GM12878 (cell line): ENCODE measurements at regions not wholly inside any gene's neighbourhood (a gene's known extent, or its start where the extent isn't known, plus 50 kb on each side); places are given as distances from the start of the nearest gene placed in this dataset.

Source experiments
- ATAC-seq: fragments of 200-7000 bp; cut with Tn5 transposase; 3 replicates; pipeline ENCODE4 v1.9.1; 2020; ENCODE audit warnings: mild to moderate bottlenecking, moderate library complexity
- BruUV-seq: library from RNA; stranded (reverse); fragments of 400-500 nt; replicated peaks from 2 replicates; lab custom pipeline; 2021; lab: Mats Ljungman, UMichigan
- CTCF ChIA-PET: fragments of 300-600 bp; sonication (Branson Sonifier 250); formaldehyde crosslinking; extraction: SDS; loops from one replicate; lab custom pipeline; 2021; ENCODE audit warnings: inconsistent platforms; lab: Yijun Ruan, JAX
- POLR2A ChIA-PET: fragments of 350-600 bp; formaldehyde crosslinking; extraction: SDS; loops from one replicate; lab custom pipeline; 2021; ENCODE audit warnings: inconsistent platforms; lab: Charles Lee
- RAD21 ChIA-PET: fragments of 300-600 bp; sonication (Branson Sonifier 250); formaldehyde crosslinking; loops from one replicate; lab custom pipeline; 2023; ENCODE audit warnings: antibody characterized with exemption; ENCODE audit not compliant: unreplicated experiment; lab: Charles Lee
- SMC1A ChIA-PET: fragments of 300-600 bp; sonication (Branson Sonifier 250); formaldehyde crosslinking; loops from one replicate; lab custom pipeline; 2023; ENCODE audit not compliant: unreplicated experiment, uncharacterized antibody; lab: Charles Lee
- DNase-seq: peaks from one replicate; pipeline ENCODE4 v3.0.0-alpha.2; 2011; ENCODE audit warnings: low read depth, low spot score
- FAIRE-seq: peaks from 3 replicates; lab custom pipeline; 2011; peaks lifted over from hg19 to GRCh38; lab: Jason Lieb, UNC
- H2AFZ ChIP-seq: 2 replicates; pipeline ENCODE4 v1.6.0; 2011; ENCODE audit warnings: low read depth, low read length, control low read depth; ENCODE audit not compliant: control insufficient read depth
- H3K27ac ChIP-seq: 2 replicates; pipeline ENCODE4 v1.5.1; 2011; ENCODE audit warnings: control low read depth; ENCODE audit not compliant: control insufficient read depth, insufficient read depth
- H3K27me3 ChIP-seq, 2 experiments: replicated peaks in 1 of 2; 2 replicates each; pipeline versions ENCODE4 v1.6.0 to v1.6.1; 2011; ENCODE audit warnings: low read length in 1 of 2; ENCODE audit not compliant: control insufficient read depth in 2 of 2, insufficient read depth in 2 of 2
- H3K36me3 ChIP-seq, 2 experiments: 2 replicates each; pipeline ENCODE4 v1.5.1; 2011; ENCODE audit warnings: low read length in 1 of 2; ENCODE audit not compliant: control insufficient read depth in 2 of 2, insufficient read depth in 2 of 2
- H3K4me1 ChIP-seq: 2 replicates; pipeline ENCODE4 v1.6.1; 2011; ENCODE audit warnings: mild to moderate bottlenecking, low read length, moderate library complexity, mixed read lengths; ENCODE audit not compliant: control insufficient read depth, insufficient read depth
- H3K4me2 ChIP-seq: 2 replicates; pipeline ENCODE4 v1.6.0; 2011; ENCODE audit warnings: control low read depth; ENCODE audit not compliant: control insufficient read depth, insufficient read depth
- H3K4me3 ChIP-seq: fragments of 200-600 bp; sonication (generic); 2 replicates; pipeline ENCODE4 v1.5.1; 2016
- H3K79me2 ChIP-seq: 2 replicates; pipeline ENCODE4 v1.6.0; 2011; ENCODE audit warnings: low read length; ENCODE audit not compliant: control insufficient read depth, insufficient read depth
- H3K9ac ChIP-seq: 2 replicates; pipeline ENCODE4 v1.8.0; 2011; ENCODE audit warnings: low read length, control low read depth, mixed read lengths; ENCODE audit not compliant: control insufficient read depth, insufficient read depth
- H3K9me3 ChIP-seq: replicated peaks from 3 replicates; pipeline ENCODE4 v1.5.1; 2011; ENCODE audit warnings: mild to moderate bottlenecking, low read length; ENCODE audit not compliant: control insufficient read depth, insufficient read depth
- H4K20me1 ChIP-seq: 2 replicates; pipeline ENCODE4 v1.6.0; 2011; ENCODE audit not compliant: control insufficient read depth, insufficient read depth
- BACH1 ChIP-seq: fragments of 450-650 bp; IDR thresholded peaks from 2 replicates; pipeline ENCODE4 v1.6.1; 2017; ENCODE audit warnings: mild to moderate bottlenecking, borderline replicate concordance
- ETV6 ChIP-seq, 2 experiments: fragments of 450-650 bp in 1 of 2; IDR thresholded peaks in 1 of 2; conservative IDR thresholded peaks in 1 of 2; 2 replicates each; pipeline ENCODE4 v1.6.1; 2014; ENCODE audit warnings: antibody characterized with exemption in 1 of 2, borderline replicate concordance in 1 of 2, low read depth in 1 of 2, mild to moderate bottlenecking in 1 of 2, moderate library complexity in 1 of 2
- NBN ChIP-seq: fragments of 450-650 bp; IDR thresholded peaks from 2 replicates; pipeline ENCODE4 v1.6.1; 2016
- NFYB ChIP-seq: IDR thresholded peaks from 2 replicates; pipeline ENCODE4 v1.6.1; 2011; ENCODE audit warnings: low read depth, mild to moderate bottlenecking, low read length, improper control_type of control experiment, moderate library complexity; ENCODE audit not compliant: insufficient read depth
- POLR2AphosphoS2 ChIP-seq: IDR thresholded peaks from 2 replicates; pipeline ENCODE4 v1.6.1; 2011; ENCODE audit warnings: low read depth, mild to moderate bottlenecking, low read length, improper control_type of control experiment, moderate library complexity
- RUNX3 ChIP-seq: IDR thresholded peaks from 2 replicates; pipeline ENCODE4 v1.6.1; 2012; ENCODE audit warnings: low read length, inconsistent platforms
- SMAD1 ChIP-seq: fragments of 450-650 bp; IDR thresholded peaks from 2 replicates; pipeline ENCODE4 v1.6.1; 2018; ENCODE audit warnings: mild to moderate bottlenecking, low read depth; ENCODE audit not compliant: partially characterized antibody
- SUPT20H ChIP-seq: IDR thresholded peaks from 2 replicates; pipeline ENCODE4 v1.6.1; 2011; ENCODE audit warnings: low read depth, mild to moderate bottlenecking, low read length, moderate library complexity, borderline replicate concordance; ENCODE audit not compliant: control insufficient read depth
- TBL1XR1 ChIP-seq: IDR thresholded peaks from 2 replicates; pipeline ENCODE4 v1.6.1; 2012; ENCODE audit warnings: low read depth, low read length, improper control_type of control experiment
- TCF7 ChIP-seq: IDR thresholded peaks from 2 replicates; pipeline ENCODE4 v1.6.1; 2014; ENCODE audit warnings: antibody characterized with exemption, borderline replicate concordance
- USF1 ChIP-seq: IDR thresholded peaks from 2 replicates; pipeline ENCODE4 v1.6.1; 2011; ENCODE audit warnings: borderline replicate concordance, low read depth, mild to moderate bottlenecking, moderate library complexity, mixed read lengths, low read length; ENCODE audit not compliant: insufficient read depth; ENCODE audit errors: extremely low read length
- ZBTB4 ChIP-seq: fragments of 450-650 bp; formaldehyde crosslinking; IDR thresholded peaks from 2 replicates; pipeline ENCODE4 v1.4.0; 2022; ENCODE audit warnings: mild to moderate bottlenecking, moderate library complexity
- ZNF24 ChIP-seq: fragments of 450-650 bp; IDR thresholded peaks from 2 replicates; pipeline ENCODE4 v1.6.1; 2017; ENCODE audit warnings: antibody characterized with exemption, mild to moderate bottlenecking
- WGBS: methylation state at CpG from one replicate; pipeline ENCODE4 v1.1.6; 2016; ENCODE audit warnings: low lambda C conversion rate; ENCODE audit not compliant: insufficient replicate concordance, insufficient coverage; ENCODE audit errors: missing lambda C conversion rate; 5-methylcytosine and 5-hydroxymethylcytosine counted together
- in situ Hi-C: fragments of 300-500 bp; cut with MboI; formaldehyde crosslinking; loops from 9 replicates; pipeline ENCODE4 v1.14.3; 2018; ENCODE audit warnings: mixed read lengths
- intact Hi-C: fragments of 100-400 bp; cut with micrococcal nuclease; formaldehyde crosslinking; loops from one replicate; pipeline ENCODE4 v1.14.2; 2022; ENCODE audit not compliant: unreplicated experiment

- in situ Hi-C loops (no loop called here), intact Hi-C loops (no loop called here)
- FAIRE-seq (no peak), DNase-seq (no peak), ATAC-seq (no peak)
- Histone ChIP-seq H3K27me3 (no peaks in the 10 kb centered on the region; a peak in 1 of 4 replicates), H3K9me3 (no peaks in the 10 kb centered on the region), H3K4me2 (no peak overlapping the region), H3K27ac (no peak overlapping the region), H3K36me3 (no peaks in the 10 kb centered on the region), H2AFZ (no peak overlapping the region), H3K9ac (no peak overlapping the region), H3K4me1 (no peaks in the 10 kb centered on the region), H4K20me1 (no peaks in the 10 kb centered on the region), H3K79me2 (no peaks in the 10 kb centered on the region)
- ChIA-PET SMC1A (no interaction called here), RAD21 (no interaction called here), CTCF (no interaction called here), POLR2A (no interaction called here)
- no TSS peak for BruUV-seq
- TF ChIP-seq ZNF24, result no peak
- TF ChIP-seq TCF7, result no peak
- TF ChIP-seq SMAD1, result no peak
- TF ChIP-seq RUNX3, result no peak
- TF ChIP-seq NFYB, result no peak
- no peak for TF ChIP-seq BACH1
- no peak for TF ChIP-seq TBL1XR1
- TF ChIP-seq NBN, result no peak
- TF ChIP-seq, all 136 proteins: peak for 0
- no peak overlapping the region for H3K4me3 ChIP-seq
These were observed 311.2 kb upstream of the FAT3 start for GRCh38 chr11:91913407-91913806.

GRCh38 chr11:91912322-91912721, 312.3 kb upstream of the FAT3 start:
- intact Hi-C loops (no loop called here), in situ Hi-C loops (no loop called here)
- Histone ChIP-seq H3K4me1 (no peaks in the 10 kb centered on the region), H3K4me3 (no peak overlapping the region)
- no peak for FAIRE-seq
- no TSS peak for BruUV-seq
- RAD21 ChIA-PET, result no interaction called here
- ATAC-seq, result no peak
- no peak for DNase-seq
- TF ChIP-seq USF1, result no peak
- no peak for TF ChIP-seq ZBTB4 (CRISPR knock-in tag)
- TF ChIP-seq SUPT20H, result no peak
- TF ChIP-seq ETV6 (conservative IDR thresholded peaks at IDR 0.05 in 1 of 2, IDR thresholded peaks at IDR 0.05 in 1 of 2; ENCODE audit: borderline replicate concordance in 1 of 2, low read depth in 1 of 2), result no peak
- no peak for TF ChIP-seq POLR2AphosphoS2
- TF ChIP-seq, all 136 proteins: peak for 0
- no peak overlapping the region for H3K27ac ChIP-seq
- ChIA-PET CTCF (no interaction called here), SMC1A (no interaction called here), POLR2A (no interaction called here)
- no peaks in the 10 kb centered on the region for H3K9me3 ChIP-seq
- H3K36me3 ChIP-seq, result no peaks in the 10 kb centered on the region
- H4K20me1 ChIP-seq, result no peaks in the 10 kb centered on the region
- WGBS, result 2% methylated on average over 4 of the region's 4 CpGs
- no peak overlapping the region for H2AFZ ChIP-seq
- no peak overlapping the region for H3K4me2 ChIP-seq
- H3K27me3 ChIP-seq, result no peaks in the 10 kb centered on the region; a peak in 1 of 4 replicates
- no peaks in the 10 kb centered on the region for H3K79me2 ChIP-seq
- no peak overlapping the region for H3K9ac ChIP-seq
